OCI-M2 (cell line): ENCODE measurements at regions not wholly inside any gene's neighbourhood (a gene's known extent, or its start where the extent isn't known, plus 50 kb on each side); places are given as distances from the start of the nearest gene placed in this dataset.

Source experiments
- DNase-seq: peaks from one replicate; lab custom pipeline; 2025; ENCODE audit not compliant: unreplicated experiment; lab: John Stamatoyannopoulos, UW

DNA sequence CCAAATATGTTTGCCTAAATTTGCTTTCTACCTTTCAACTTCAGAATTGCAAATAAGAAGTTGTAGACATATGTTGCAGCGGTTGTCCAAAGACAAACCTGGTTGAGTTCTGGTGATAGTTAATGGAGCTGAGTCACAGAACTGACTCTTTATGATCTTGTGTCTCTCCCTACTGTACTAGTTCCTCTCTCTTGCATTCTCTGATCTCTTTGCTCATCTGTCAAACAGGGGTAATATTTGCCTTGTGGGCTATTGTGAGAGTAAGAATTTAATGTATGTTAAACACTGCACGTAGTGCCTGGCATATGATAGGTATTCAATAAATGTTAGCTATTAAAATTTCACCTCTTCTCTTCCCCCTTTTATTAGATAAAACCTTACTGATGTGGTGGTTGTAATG lies 283.5 kb upstream of the RGS6 start:
- no peak for DNase-seq

- no peak for DNase-seq
Observed at GRCh38 chr14:71650187-71650755, 282.0 kb upstream of the RGS6 start.

DNA sequence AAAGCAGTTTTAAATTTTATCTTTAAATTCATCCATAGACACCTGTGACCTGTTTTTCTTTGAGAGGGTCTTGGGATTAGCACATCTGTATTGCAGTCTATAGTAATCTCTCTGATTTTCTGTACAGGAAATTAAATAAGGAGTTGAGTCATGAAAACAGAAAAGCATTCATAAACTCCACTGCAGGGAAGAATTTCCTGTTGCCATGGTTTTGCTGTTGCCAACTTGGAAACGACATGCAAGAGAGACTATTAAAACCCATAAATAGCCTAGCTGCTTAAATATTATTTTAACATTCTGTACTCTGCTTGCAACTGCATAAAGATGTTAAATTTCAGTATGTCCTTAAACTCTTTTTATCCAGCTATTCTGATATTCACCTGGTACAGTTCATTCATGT lies 281.0 kb upstream of the RGS6 start:
- no peak for DNase-seq

GRCh38 chr14:71652368-71652767 lies 279.9 kb upstream of the RGS6 start:
- DNase-seq = no peak

- no peak for DNase-seq
Observed at GRCh38 chr14:71654810-71655209, 277.4 kb upstream of the RGS6 start.

- no peak for DNase-seq
Observed at GRCh38 chr14:71658261-71658860, 273.9 kb upstream of the RGS6 start.

- no peak for DNase-seq
Observed at GRCh38 chr14:71659159-71659558, 273.1 kb upstream of the RGS6 start.

DNA sequence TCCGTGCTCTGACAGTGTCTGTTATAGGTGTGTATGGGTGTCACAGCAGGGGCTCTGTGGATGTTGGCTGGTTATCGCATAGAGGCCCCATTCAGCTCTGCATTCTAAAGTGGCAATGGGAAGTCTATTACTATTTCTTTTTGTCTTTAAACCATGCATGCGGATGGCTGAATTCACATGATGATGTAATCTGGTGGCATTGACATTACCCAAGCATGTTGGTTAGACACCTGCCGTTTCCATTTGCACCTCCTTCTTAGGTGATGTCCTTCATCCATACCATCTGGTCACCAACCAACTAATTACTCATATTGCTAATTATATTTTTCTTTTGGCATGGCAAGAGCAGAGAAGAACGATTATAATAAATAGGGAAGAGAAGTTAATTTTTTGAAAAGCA lies 270.8 kb upstream of the RGS6 start:
- DNase-seq = no peak

- DNase-seq = no peak
Observed at GRCh38 chr14:71662291-71662790, 269.9 kb upstream of the RGS6 start.

DNA sequence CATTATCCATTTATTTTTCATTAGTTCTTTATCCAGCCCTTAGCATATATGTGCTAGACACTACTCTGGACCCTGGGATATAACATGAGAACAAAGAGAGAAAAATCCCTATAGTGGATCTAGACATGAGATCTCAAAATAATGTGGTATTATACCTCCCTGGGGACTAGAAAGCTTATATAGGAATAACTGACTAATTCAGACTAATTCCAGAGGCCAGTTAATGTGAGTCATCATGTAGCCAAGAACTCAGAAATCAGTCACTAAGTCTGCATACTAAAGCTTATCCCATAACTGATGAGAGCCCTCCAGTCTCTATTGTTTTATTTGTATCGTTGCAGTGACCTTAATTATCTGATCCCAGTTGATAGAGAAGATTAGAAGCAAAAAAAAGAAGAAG lies 267.1 kb upstream of the RGS6 start:
- no peak for DNase-seq

DNA sequence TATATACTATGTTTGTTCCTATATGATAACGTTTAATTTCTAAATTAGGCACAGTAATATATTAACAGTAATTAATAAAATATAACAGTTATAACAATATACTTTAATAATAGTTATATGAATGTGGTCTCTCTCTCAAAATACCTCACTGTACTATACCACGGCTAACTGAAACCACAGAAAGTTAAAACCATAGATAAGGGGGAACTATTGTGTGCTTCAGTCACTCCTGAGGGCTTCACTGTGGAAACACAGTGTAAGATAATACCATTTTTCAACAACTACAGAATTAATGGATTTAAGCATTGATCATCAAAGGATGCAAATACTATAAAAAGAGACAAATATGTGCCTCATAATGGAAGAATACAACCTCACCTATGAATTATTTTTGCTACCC lies 266.4 kb upstream of the RGS6 start:
- no peak for DNase-seq

GRCh38 chr14:71666571-71667145 lies 265.6 kb upstream of the RGS6 start:
- no peak for DNase-seq

DNA sequence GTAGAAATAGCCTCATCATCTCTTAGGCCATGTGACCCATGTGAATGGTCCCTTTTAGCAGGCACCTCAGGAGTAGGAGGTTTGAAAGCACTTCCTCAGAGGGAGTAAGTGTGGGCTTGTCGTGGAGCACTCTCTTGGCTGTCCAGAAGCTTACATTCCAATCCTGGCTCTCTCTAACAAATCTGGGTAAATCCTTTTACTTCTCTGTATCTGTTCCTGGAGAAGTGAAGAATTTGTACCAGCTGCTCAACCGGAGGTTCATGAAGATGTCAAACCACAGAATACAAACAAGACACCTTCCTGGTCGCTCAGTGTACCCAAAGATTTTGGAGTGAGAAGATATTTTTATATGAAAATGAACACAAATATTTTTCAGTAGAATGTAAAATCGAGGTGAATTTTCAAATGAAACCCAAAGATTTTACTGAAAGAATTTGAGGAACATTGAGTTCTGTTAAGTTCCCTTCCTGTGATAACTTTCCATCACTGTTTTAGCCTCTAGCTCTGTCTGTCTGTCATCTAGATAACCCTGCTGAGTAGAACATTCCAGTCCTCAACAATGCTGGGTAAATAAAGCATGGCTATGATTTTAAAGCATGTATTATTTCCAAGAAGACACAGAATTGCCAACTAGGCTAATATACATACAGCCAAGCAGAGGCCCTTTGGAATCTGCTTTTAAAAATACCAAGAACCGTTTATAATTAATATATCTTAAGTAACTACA lies 263.9 kb upstream of the RGS6 start:
- DNase-seq = no peak

GRCh38 chr14:71672596-71672995 lies 259.6 kb upstream of the RGS6 start:
- no peak for DNase-seq

- DNase-seq = no peak
Observed at GRCh38 chr14:71675126-71675899, 256.9 kb upstream of the RGS6 start.

DNA sequence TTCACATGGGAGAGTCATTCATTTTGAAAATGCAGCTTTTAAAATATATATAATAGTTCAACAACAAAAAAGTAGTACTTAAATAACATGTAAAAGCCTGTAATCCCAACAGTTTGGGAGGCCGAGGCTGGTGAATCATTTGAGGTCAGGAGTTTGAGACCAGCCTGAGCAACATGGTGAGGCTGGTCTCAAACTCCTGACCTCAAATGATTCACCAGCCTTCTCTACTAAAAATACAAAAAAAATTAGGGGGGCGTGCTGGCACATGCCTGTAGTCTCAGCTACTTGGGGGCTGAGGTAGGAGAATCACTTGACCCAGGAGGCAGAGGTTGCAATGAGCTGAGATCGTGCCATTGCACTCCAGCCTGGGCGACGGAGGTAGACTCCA lies 256.3 kb upstream of the RGS6 start:
- DNase-seq = no peak

GRCh38 chr14:71680736-71681387 lies 251.4 kb upstream of the RGS6 start:
- DNase-seq = no peak

- DNase-seq = no peak
Observed at GRCh38 chr14:71682337-71682736, 249.9 kb upstream of the RGS6 start.

DNA sequence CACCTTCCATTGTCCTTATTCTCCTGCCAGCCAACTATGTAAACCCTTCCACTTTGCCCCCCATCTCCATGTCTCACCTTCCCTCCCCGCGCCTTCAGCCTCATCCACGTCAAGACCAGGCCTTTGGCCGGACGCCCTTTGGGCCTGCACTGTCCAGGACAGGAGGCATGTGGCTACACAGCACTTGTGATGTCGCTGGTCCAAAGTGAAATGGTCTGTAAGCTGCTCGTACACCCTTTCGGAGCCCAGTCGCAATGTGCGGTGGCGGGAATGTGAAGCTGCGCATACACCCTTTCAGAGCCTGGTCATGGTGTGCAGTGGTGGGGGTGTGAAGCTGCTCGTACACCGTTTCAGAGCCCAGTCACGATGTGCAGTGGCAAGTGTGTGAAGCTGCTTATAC lies 247.9 kb upstream of the RGS6 start:
- DNase-seq = no peak

DNA sequence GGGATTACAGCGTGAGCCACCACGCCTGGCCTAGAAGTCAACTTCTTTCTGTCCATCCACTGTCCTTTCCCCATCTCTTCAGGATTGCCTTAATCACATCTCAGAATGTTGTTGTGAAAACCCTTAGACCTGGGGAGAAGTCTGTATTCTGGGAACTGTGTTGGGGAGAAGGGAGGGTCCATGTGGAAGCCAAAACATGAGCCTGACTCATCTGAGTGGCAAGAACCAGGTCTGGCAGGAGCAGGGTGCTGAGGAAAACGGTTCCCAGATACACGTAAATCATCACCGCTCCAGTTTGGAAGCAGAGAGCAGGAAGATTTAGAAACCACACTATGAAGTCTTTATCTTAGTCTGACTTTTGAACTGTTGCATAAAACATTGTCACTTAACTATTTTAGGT lies 245.6 kb upstream of the RGS6 start:
- DNase-seq = no peak
